HG03565 (cell line): ENCODE measurements at regions not wholly inside any gene's neighbourhood (a gene's known extent, or its start where the extent isn't known, plus 50 kb on each side); places are given as distances from the start of the nearest gene placed in this dataset.

Experiments used
- ATAC-seq: cut with Tn5 transposase; IDR thresholded peaks from one replicate; pipeline ENCODE4 v1.9.1; 2021; ENCODE audit warnings: mild to moderate bottlenecking, moderate library complexity; ENCODE audit not compliant: unreplicated experiment

DNA sequence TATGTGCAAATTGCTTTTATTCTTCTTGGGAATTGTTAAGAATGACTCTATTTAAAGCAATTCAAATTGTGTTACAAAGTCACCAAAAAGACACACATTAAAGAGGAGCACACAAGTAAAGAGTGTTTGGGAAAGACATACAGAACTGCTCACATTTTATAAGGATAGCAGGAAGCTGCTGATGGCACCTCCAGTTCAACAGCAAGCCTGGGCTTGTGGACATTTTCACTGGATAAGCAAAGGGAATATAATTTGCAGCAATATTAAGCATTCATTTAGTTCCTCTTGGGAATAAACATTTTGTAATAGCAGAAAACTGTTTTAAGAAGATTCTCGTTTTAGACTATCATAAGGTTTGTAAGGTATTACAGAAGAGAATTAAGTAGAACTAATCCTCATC is 1271.9 kb downstream of the ZPLD1 start:
- no peak for ATAC-seq

GRCh38 chr3:103711670-103712069 is 1276.9 kb downstream of the ZPLD1 start:
- ATAC-seq, result no peak

DNA sequence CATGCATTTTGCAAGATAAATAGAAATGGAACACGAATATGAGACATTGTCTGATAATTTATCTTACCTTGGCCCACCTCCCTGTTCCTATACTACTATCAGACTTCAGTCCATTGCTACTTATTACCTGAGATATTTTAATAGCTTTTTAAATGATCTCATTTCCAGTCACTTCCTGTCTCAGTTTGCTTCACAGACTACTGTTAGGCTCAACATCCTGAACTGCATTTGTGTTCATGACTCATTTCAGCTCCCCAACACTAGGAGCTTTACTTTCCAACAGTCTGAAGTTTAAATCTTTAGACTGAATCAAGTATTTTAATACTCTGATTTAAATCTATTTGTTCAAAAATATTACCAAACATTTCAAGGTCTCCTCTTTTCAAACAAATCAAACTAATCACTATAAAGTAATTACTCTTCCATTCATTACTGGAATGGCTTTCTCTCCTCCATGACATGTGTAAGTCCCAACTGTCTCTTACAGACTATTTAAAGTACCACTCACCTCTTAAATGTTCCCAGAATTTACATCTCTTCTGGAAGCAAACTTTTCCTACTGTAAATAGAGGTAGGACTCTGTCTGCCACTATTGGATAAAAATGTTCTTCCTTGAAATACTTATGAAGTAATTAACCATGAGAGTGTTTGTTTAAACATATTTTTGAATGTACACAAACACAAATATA is 1277.6 kb downstream of the ZPLD1 start:
- peak; percentile 43 for ATAC-seq

DNA sequence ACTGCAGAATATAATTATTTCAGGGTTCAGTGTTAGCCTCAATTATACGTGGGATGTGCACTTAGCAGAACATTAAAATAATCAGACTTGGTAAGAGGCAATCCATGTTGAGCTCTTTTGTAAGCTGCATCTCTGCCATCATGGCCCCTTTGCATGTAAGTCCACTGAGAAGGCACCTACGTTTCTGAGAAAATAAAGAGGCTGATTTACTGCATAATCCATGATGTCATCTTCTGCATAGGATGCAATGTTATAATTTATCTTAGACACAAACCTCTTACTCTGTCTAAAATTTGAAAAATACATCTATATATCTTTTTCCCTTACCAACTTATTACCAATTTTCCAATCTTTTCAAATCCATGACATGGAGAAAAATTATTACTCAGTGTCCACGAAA is 1294.7 kb downstream of the ZPLD1 start:
- ATAC-seq, result no peak

- no peak for ATAC-seq
Measured at GRCh38 chr3:103730744-103731143, 1295.9 kb downstream of the ZPLD1 start.

- ATAC-seq, result no peak
Measured at GRCh38 chr3:103752986-103753385, 1318.2 kb downstream of the ZPLD1 start.

DNA sequence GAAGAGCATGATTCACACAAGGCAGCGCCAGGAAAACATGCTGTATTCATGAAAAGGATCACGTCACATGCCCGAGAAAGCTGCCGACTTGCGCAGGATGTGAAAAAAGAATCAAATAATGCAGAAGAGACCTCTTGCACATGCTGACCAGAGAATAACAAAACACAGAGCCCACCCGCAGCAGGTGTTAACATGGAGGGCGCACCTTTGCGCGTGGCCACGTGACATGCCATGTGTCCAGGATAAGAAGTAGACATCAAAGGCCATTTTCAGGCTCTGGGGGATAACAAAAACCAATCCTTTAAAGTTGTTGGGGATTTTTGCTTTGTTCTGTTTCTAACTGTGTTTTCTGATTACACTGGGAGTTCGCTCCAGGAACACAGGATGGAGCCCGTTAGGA is 1332.8 kb downstream of the ZPLD1 start:
- ATAC-seq, result no peak

DNA sequence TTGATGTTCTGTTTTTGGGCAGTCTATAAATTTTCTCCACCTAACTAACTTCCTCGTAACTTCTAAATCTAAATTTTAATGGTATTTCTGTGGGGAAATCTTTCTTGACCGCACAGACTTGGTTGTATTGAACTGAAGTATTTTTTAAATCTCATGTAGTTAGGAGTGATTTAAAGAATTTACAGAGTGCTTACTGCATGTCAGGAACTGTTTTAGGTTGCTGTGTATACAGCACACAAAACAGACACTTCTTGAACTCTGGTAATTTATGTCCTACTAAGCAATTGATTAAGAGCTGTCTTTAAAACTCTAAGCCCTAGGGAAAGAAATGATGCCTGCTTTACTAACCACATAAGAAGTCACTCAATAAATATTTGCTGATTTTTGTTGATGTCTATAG is 1350.2 kb downstream of the ZPLD1 start:
- no peak for ATAC-seq

DNA sequence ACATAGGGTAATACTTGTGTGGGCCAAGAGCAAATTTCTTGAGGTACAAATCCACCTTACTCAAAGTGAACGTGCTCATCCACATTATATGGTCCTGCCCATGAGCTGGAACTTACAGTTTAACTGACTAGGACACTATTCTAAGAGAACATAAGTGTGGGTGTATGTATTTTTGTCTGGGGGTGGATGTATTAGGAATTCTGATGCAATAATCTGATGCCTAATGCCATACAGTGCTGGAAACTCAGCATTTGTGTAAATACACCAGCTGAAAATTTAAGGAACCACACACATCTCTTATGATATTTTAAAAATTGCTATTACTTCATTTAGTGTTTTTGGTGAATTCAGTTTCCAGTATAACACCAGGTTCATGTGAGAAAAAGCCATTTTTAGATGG is 1350.7 kb downstream of the ZPLD1 start:
- ATAC-seq, result no peak

GRCh38 chr3:103786296-103786695 is 1351.5 kb downstream of the ZPLD1 start:
- no peak for ATAC-seq

DNA sequence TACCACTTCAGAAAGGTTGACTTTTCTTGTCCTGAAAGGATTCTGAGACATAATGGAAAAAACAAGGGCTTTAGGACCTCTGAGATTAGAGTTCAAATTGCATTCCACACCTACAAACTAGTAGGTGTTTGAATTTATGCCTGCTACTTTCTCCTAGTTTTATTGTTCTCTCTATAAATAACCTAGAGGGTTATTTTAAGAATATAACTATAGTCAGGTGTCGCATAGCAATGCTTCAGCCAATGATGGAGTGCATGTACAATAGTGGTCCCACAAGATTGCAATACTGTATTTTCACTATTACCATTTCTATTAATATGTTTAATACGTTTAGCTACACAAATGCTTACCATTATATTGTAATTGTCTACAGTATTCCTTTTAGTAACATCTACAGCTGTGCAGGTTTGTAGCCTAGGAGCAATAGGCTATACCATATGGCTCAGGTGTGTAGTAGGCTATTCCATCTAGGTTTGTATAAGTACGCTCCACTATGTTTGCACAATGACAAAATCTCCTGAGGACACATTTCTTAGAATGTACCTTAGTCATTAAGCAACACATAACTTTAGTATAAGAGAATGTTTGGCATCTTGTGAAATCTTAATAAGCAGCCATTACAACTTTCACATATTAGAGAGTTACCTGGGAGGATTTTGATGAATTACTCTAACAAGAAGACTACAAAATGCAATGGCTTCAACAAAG is 1352.5 kb downstream of the ZPLD1 start:
- no peak for ATAC-seq

DNA sequence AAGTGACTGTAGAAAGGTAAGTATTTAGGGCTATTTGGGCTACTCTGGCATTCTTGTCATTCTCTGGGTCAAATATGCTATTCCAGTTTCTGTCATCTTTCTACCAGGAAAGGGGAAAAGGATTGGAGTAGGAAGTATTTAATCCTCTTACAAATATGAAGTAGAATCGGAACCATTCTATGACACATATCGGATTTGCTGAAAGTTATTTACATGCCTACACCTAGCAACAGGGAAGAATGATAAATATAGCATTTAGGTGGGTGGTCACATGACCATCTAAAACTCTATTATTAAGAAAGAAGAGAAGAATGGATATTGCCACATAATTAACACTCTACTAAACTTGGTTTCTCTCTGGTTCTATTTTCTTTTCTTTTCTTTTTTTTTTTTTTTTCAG is 1353.1 kb downstream of the ZPLD1 start:
- ATAC-seq, result no peak

GRCh38 chr3:103791786-103792515 is 1357.1 kb downstream of the ZPLD1 start:
- ATAC-seq, result no peak

GRCh38 chr3:103794656-103795055 is 1359.8 kb downstream of the ZPLD1 start:
- peak; percentile 54 for ATAC-seq

DNA sequence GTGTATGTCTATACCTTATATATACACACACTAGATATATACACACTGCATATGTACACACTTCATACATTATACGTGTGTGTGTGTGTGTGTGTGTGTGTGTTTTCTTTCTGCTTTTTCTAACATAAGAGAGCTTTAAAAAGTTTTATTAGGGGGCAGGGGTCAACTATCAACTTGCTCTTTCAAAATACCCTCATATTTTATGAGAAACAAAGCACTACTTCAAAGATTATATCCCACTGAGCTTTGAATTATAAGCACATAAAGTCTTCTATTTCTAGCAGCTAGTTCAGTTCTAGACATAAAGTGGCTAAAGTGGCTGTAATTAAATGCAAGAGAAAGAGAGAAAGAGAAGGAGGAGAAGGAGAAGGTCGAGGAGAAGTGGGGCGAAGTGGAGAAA is 1361.3 kb downstream of the ZPLD1 start:
- ATAC-seq, result no peak

DNA sequence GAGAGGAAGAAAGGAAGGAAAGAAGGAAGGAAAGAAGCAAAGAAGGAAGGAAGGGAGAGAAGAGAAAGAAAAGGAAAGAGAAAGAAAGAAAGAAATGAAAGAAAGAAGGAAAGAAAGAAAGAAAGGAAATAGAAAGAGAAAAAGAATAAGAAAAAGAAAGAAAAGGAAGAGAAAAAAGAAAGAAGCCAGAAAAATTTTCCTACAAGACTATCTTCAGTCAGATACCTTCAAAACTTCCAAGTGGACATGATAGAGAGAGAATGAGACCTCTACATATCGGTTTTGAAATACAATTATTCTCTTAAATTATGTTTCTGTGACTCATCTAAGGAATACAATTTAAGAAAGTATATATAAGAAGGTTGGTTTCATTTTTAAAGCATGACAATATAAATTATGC is 1369.0 kb downstream of the ZPLD1 start:
- ATAC-seq, result no peak

DNA sequence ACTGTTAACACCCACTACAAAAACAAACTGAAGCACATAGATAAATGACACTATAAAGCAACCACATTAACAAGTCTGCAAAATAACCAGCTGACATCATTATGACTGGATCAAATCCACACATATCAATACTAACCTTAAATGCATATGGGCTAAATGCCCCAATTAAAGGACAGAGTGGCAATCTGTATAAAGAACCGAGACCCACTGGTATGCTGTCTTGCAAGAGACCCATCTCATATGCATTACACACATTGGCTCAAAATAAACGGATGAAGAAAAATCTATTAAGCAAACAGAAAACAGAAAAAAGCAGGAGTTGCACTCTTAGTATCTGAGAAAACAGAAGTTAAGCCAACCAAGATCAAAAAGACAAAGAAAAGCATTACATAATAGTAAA is 1375.4 kb downstream of the ZPLD1 start:
- ATAC-seq, result no peak

- no peak for ATAC-seq
Measured at GRCh38 chr3:103813955-103814354, 1379.1 kb downstream of the ZPLD1 start.

GRCh38 chr3:103818398-103818797 is 1383.6 kb downstream of the ZPLD1 start:
- no peak for ATAC-seq

- ATAC-seq, result no peak
Measured at GRCh38 chr3:103818800-103819199, 1384.0 kb downstream of the ZPLD1 start.

DNA sequence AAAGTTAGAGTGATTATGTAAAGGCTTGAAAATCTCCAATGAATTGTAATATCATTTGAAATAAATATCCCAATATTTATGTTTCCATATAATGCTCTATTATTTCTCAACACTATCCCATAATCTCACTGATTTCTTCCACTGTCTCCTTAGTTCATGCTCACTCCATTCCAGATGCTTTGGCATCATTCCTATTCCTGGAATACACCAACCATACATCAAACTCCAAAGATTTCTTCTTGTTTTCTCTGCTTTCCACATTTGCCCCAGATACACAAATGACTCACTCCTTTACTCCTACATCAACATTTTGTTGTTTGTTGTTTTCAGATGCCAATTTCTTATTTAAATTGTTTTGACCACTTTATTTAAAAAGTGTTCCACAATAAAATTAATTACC is 1390.8 kb downstream of the ZPLD1 start:
- no peak for ATAC-seq

- no peak for ATAC-seq
Measured at GRCh38 chr3:103829723-103830326, 1395.0 kb downstream of the ZPLD1 start.
